Iris pigment epithelial cell (primary cell): ENCODE measurements at regions not wholly inside any gene's neighbourhood (a gene's known extent, or its start where the extent isn't known, plus 50 kb on each side); places are given as distances from the start of the nearest gene placed in this dataset.
"Not testable (repeated sequence)": the region's sequence is repeated elsewhere in the genome, so short reads cannot be mapped to it uniquely, and the experiment has no call there.

Experiments used
- DNase-seq: peaks from one replicate; pipeline ENCODE4 v3.0.0-alpha.2; 2011; ENCODE audit warnings: low read depth

- DNase-seq: not testable (repeated sequence)
Observed at GRCh38 chr10:33007731-33008381, 49.8 kb upstream of the ITGB1 start.
